Transverse colon (tissue), 4 donors: ENCODE measurements at regions not wholly inside any gene's neighbourhood (a gene's known extent, or its start where the extent isn't known, plus 50 kb on each side); places are given as distances from the start of the nearest gene placed in this dataset.

Experiments
- DNase-seq: peaks from one replicate; pipeline ENCODE4 v3.0.0-alpha.2; 2019
- H3K27ac ChIP-seq, 4 donors: fragments of 200-600 bp; sonication (generic); 2 replicates each; pipeline ENCODE4 v1.5.1; 2016 to 2018; ENCODE audit warnings: inconsistent platforms in 4 of 4
- H3K27me3 ChIP-seq: fragments of 200-600 bp; sonication (generic); 2 replicates; pipeline ENCODE4 v1.5.1; 2017; ENCODE audit warnings: inconsistent platforms
- H3K36me3 ChIP-seq, 4 donors: fragments of 200-600 bp; sonication (generic); 2 replicates each; pipeline ENCODE4 v1.5.1; 2017 to 2019; ENCODE audit warnings: inconsistent platforms in 4 of 4
- H3K4me1 ChIP-seq, 4 donors: fragments of 200-600 bp; sonication (generic); 2 replicates each; pipeline ENCODE4 v1.5.1; 2017 to 2020; ENCODE audit warnings: inconsistent platforms in 4 of 4
- H3K4me3 ChIP-seq, 4 donors: fragments of 200-600 bp; sonication (generic); 1 replicate in 1 of 4; 2 replicates in 3 of 4; pipeline versions ENCODE4 v1.5.1 to v1.6.1; 2017 to 2019; ENCODE audit warnings: inconsistent platforms in 4 of 4
- H3K9me3 ChIP-seq, 2 donors: fragments of 200-600 bp; sonication (generic); 2 replicates each; pipeline ENCODE4 v1.5.1; 2017 to 2019; ENCODE audit warnings: inconsistent platforms in 2 of 2
- EP300 ChIP-seq: sonication (generic); formaldehyde crosslinking; IDR thresholded peaks from one replicate; pipeline ENCODE4 v1.6.1; 2017; ENCODE audit warnings: antibody characterized with exemption, low read depth
- POLR2A ChIP-seq: fragments of 450-650 bp; IDR thresholded peaks from one replicate; pipeline ENCODE4 v1.6.1; 2016; ENCODE audit warnings: antibody characterized with exemption, mild to moderate bottlenecking, moderate library complexity
- POLR2AphosphoS5 ChIP-seq, 3 donors: sonication (generic); formaldehyde crosslinking; IDR thresholded peaks; one replicate each; pipeline ENCODE4 v1.6.1; 2016; ENCODE audit warnings: antibody characterized with exemption in 3 of 3
- WGBS, 2 donors: methylation state at CpG; one replicate each; pipeline ENCODE4 v1.1.5; 2018; ENCODE audit warnings: low coverage in 1 of 2; 5-methylcytosine and 5-hydroxymethylcytosine counted together
- in situ Hi-C, 4 donors: fragments of 200-750 bp; cut with MboI; loops; one replicate each; pipeline versions ENCODE4 v1.15.0 to v1.15.1; 2017; ENCODE audit warnings: low sequenced_read_pairs in 3 of 4, low pct_ligation_motif_present in 1 of 4, low pct_unique_long_range_greater_than_20kb in 1 of 4
- intact Hi-C: fragments of 100-400 bp; cut with DNase I; formaldehyde crosslinking; loops from one replicate; pipeline ENCODE4 v1.15.1; 2023; ENCODE audit warnings: low total_unique reads
- TF ChIP-seq, protein P1 (sequence below), 5 experiments: fragments of 200-600 bp in 3 of 5; fragments of 450-650 bp in 2 of 5; sonication (generic) in 3 of 5; IDR thresholded peaks; 1 replicate in 2 of 5; 2 replicates in 3 of 5; pipeline ENCODE4 v1.5.1; 2016 to 2017; ENCODE audit warnings: antibody characterized with exemption in 5 of 5, inconsistent platforms in 3 of 5, mild to moderate bottlenecking in 2 of 5, moderate library complexity in 1 of 5

DNA sequence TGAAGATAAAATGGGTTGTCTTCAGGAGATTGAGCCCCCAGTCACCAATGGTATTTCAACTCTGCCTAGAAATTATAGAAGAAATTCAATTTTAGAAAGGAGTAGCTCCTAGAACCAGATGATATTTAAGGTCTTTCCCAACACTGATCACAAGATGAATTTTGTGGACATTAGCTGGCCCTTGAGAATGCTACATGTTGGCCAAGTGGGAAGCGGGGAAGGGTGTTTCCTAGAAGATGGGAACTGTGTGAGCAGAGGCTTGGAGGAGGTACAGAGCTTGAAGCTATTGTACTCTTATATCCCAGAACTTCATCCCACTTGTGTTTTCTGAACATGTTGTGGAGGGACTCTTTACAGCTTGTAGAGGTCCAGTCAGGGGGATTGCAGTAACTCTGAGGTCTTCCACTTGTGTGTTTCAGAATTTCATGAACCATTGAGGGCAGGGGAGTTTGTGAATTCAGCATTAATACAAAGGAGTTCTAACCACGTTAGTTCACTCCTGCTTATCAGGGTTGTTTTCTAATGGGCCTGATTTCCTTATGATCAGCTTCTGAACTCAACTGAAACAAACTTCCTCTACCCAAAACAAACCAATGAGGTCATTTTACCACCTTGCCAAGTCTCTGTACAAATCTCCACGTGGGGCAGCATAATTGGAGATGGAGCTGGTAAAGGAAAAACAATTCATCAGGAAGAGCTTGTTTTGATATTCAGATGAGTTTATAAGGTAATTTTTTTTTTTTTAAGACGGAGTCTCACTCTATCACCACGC is 152.6 kb upstream of the TPM1 start:
- Histone ChIP-seq H3K9me3 (no peaks in the 10 kb centered on the region), H3K4me1 (peaks cover 9 to 39% (median 31%) of the 10 kb centered on the region in 4 donors), H3K36me3 (no peaks in the 10 kb centered on the region), H3K27ac (peak overlapping the region in 3 of 4 donors; percentile 25 to 64 (median 59)), H3K4me3 (no peak overlapping the region), H3K27me3 (no peaks in the 10 kb centered on the region)
- intact Hi-C loops: no loop called here
- WGBS, 2 donors: 17 to 46% methylated on average over 2 to 5 of the region's 5 CpGs
- no peak for DNase-seq
- TF ChIP-seq POLR2AphosphoS5 (IDR thresholded peaks at IDR 0.05) (no peak), POLR2A (no peak), EP300 (no peak)
- TF ChIP-seq, protein P1, sequence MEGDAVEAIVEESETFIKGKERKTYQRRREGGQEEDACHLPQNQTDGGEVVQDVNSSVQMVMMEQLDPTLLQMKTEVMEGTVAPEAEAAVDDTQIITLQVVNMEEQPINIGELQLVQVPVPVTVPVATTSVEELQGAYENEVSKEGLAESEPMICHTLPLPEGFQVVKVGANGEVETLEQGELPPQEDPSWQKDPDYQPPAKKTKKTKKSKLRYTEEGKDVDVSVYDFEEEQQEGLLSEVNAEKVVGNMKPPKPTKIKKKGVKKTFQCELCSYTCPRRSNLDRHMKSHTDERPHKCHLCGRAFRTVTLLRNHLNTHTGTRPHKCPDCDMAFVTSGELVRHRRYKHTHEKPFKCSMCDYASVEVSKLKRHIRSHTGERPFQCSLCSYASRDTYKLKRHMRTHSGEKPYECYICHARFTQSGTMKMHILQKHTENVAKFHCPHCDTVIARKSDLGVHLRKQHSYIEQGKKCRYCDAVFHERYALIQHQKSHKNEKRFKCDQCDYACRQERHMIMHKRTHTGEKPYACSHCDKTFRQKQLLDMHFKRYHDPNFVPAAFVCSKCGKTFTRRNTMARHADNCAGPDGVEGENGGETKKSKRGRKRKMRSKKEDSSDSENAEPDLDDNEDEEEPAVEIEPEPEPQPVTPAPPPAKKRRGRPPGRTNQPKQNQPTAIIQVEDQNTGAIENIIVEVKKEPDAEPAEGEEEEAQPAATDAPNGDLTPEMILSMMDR (IDR thresholded peaks at IDR 0.05): peak in 1 of 5 experiments; percentile 6
- in situ Hi-C loops: loop anchor here in 1 of 4 donors (25.0 kb wide), 1 partner anchor 147 kb away; the partner anchor contains the start of gene TPM1

DNA sequence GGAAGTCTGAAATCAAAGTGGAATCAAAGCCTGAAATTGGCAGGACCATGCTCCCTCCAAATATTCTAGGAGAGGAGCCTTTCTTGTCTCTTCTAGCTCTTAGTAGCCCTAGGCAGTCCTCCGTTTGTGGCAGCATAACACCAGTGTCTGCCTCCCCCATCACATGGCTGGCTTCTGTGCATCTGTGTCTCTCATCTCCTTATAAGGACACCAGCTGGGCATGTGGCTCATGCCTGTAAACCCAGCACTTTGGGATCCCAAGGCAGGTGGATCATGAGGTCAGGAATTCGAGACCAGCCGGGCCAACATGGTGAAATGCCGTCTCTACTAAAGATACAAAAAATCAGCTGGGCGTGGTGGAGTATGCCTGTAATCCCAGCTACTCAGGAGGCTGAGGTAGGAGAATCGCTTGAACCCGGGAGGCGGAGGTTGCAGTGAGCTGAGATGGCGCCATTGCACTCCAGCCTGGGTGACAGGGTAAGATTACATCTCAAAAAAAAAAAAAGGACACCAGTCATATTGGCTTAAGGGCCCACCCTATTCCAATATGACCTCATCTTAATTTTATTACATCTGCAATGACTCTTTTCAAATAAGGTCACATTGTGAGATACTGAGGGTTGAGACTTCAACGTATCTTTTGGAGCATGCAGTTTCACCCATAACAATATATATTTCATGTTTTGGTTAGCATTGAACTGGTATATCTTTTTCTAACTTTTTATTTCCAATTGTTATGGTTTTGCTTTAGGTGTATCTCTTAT is 148.0 kb upstream of the TPM1 start:
- TF ChIP-seq POLR2A (no peak), POLR2AphosphoS5 (IDR thresholded peaks at IDR 0.05) (no peak), EP300 (no peak)
- TF ChIP-seq, protein P1 (IDR thresholded peaks at IDR 0.05): no peak
- in situ Hi-C loops (loop anchor here in 1 of 4 donors (25.0 kb wide), 1 partner anchor 143 kb away; the partner anchor contains the start of gene TPM1), intact Hi-C loops (loop anchor here (5.0 kb wide), 1 partner anchor 148 kb away; the partner anchor contains the start of gene TPM1)
- peak overlapping the region in 2 of 4 donors; percentile 81 to 87 for H3K27ac ChIP-seq
- H3K27me3 ChIP-seq: no peaks in the 10 kb centered on the region
- H3K36me3 ChIP-seq: no peaks in the 10 kb centered on the region
- H3K9me3 ChIP-seq: no peaks in the 10 kb centered on the region
- no peak for DNase-seq
- H3K4me1 ChIP-seq: peaks cover 23 to 50% (median 42%) of the 10 kb centered on the region in 4 donors
- WGBS, 2 donors: 77% methylated on average over 10 of the region's 10 CpGs; no CpG with 5 or more reads in 1 of the 2 donors
- no peak overlapping the region for H3K4me3 ChIP-seq

DNA sequence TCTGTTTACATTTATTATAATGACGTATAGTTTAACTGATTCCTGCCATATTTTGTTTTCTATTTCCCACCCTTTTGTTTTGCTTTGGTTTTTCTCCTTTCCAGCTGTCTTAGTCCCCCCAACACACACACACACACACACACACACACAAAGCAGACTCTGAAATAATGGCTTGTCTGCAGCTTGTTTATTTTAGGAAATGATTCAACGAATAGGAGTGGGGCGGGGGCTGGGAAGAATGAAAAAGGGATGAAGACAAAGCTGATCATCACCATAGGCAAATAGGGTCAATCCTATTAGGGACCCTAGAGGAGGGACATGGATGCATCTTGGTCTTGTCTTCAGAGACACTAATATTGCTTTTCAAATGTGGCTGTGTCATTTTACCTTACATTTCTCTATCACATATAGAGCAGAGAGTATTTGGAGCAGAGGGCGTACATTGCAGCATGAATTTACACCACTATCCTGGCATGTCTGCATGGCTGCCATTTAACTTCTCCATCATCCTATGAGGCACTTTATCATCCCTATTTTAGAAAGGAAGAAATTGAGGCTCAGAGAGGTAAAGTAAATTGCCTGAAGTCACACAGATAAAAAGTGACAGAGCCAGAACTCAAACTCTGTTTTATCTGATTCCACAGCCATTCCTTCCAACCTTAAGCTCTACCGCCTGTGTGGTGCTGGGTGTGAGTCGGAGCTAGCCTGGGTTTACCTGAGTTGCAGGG is 147.2 kb upstream of the TPM1 start:
- peaks cover 27 to 47% (median 37%) of the 10 kb centered on the region in 4 donors for H3K4me1 ChIP-seq
- H3K27ac ChIP-seq: peak overlapping the region; percentile 75 to 87 (median 84)
- H3K4me3 ChIP-seq: no peak overlapping the region
- no peak for DNase-seq
- no peaks in the 10 kb centered on the region for H3K36me3 ChIP-seq
- WGBS, 2 donors: 64 to 70% methylated on average over 5 to 6 of the region's 6 CpGs
- intact Hi-C loops (loop anchor here (5.0 kb wide), 1 partner anchor 147 kb away; the partner anchor contains the start of gene TPM1), in situ Hi-C loops (loop anchor here in 1 of 4 donors (25.0 kb wide), 1 partner anchor 142 kb away; the partner anchor contains the start of gene TPM1)
- H3K9me3 ChIP-seq: no peaks in the 10 kb centered on the region
- no peak for TF ChIP-seq POLR2AphosphoS5 (IDR thresholded peaks at IDR 0.05)
- TF ChIP-seq POLR2A: no peak
- TF ChIP-seq EP300: no peak
- TF ChIP-seq, protein P1 (IDR thresholded peaks at IDR 0.05): no peak
- H3K27me3 ChIP-seq: no peaks in the 10 kb centered on the region
